ENCODE measurements at regions not wholly inside any gene's neighbourhood (a gene's known extent, or its start where the extent isn't known, plus 50 kb on each side); places are given as distances from the start of the nearest gene placed in this dataset.
"Not testable (repeated sequence)": the region's sequence is repeated elsewhere in the genome, so short reads cannot be mapped to it uniquely, and the experiment has no call there.

DNA sequence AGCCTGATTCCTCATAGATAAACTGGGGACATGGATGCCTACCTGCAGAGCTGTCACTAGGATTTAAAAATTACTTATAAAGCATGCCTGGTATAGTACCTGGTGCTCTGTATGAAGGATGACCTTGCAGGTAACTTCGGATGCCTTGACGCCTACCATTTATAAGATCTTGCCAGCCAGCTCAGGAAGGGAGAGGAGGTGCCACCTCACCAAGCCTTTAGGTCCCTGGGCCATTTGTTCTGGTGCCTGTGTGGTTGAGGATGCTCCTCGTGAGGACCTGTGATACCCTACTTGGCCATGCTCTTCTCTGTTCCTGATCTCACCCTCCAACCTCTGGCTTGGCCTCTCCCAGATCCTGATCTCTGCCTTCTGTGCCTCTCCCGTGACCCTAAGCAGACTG is 85.2 kb downstream of the FDX1 start:
- no peak for DNase-seq
- intact Hi-C loops (cut with DNase I), result no loop called here
- ATAC-seq, result no peak

DNA sequence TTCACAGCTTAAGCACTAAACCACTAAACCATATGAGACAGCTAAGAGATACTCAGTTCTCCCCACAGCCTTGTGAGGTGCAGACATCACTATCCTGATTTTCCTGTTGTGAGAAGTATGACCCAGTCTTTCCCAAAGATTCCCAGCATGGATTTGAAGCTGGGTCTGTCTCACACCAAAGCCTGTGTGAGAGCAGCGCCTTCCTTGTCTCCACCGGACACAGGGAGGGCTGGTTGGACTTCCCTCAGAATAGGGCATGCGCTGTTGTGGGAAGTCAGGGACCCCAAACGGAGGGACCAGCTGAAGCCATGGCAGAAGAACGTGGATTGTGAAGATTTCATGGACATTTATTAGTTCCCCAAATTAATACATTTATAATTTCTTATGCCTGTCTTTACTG is 87.6 kb downstream of the FDX1 start:
- ATAC-seq; DNase-seq; intact Hi-C loops (cut with DNase I): not testable (repeated sequence)

DNA sequence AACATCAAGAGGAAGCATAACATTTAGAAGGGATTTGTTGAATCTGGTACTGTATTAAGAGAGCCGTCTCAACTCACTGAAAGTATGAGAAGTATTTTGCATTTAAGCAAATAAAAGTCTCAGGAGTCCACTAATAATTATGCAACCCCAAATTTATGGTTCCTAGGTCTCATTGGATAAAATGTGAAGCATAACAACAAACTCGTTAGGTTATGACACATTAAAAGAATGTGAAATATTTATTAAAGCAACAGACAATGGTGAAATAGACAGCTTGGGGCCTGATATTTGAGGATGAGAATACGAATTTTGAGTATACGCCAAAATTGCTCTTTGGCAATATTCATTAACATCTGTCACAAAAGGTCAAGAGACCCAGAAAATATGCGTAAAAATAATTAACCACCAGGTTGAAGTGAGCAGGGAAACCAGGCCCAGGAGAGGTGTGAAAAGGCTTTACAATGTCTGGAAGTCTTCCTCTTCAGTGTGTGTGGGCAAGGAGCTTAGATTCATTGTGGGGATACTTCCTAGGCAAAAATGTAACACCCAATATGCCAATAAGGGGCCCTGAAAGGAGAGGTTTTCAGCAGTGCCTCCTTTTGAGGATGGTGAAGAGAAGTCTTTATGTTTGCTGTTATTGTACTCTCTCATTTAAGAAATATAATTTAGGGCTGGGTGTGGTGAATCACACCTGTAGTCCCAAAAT is 89.2 kb downstream of the FDX1 start:
- DNase-seq (no peak), ATAC-seq (no peak)
- intact Hi-C loops (cut with DNase I), result no loop called here

DNA sequence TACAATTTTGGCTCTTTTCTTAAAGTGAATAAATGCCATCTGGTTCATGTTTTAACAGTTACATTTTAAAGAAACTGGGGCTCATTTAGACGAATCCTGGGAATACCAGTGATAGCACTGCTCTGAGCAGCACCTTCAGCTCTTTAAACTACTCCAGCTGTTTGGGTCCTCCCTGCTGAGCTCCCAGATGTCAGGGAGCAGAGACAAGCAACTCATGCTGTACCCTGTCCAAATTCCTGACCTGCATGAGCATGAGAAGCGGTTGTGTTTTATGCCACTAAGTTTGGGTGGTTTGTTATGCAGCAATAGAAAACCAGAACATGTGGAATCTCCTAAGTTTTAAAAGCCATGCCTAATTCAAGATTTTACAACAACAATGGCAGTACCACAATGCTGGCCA is 90.0 kb downstream of the FDX1 start:
- ATAC-seq (no peak), DNase-seq (no peak)
- intact Hi-C loops (cut with DNase I), result no loop called here

DNA sequence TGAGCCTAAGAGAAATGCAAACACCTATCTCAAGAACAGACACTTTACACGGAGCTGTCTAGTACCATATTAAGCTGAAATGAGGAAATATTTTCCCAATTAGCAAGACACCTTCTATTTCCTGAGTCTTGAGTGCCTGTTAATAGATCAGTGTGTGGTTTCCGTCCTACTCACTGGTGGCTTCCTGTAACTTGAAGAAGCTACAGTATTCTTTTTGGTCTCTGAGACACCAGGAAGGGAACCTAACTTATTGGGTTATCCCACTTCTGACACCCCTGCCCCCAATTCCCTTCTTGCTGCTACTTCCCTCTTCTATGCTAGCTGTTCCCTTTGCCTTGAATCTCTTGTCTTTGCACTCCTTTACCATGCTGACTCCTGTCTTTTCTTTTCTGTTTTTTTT is 92.7 kb downstream of the FDX1 start:
- DNase-seq, result no peak
- intact Hi-C loops (cut with DNase I), result no loop called here
- no peak for ATAC-seq

DNA sequence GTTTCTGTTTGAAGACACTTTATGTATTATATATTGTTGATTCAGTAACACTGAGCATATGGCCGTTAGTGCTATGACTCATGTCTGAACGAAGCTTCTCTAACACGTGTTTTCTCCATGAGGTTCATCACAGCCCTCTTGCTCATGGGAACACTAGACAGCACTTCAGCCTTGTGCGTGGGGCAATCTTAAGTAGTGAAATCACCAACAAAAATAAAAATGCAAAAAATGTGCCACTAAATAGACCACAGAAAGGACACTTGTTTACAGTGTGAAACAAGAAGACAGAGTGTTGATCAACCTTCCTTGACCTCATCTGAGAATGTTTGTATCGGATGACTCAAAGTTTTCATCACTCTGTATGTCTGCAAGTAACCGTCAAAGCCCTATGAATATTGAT is 94.5 kb downstream of the FDX1 start:
- ATAC-seq, result no peak
- DNase-seq, result no peak
- intact Hi-C loops (cut with DNase I), result no loop called here

DNA sequence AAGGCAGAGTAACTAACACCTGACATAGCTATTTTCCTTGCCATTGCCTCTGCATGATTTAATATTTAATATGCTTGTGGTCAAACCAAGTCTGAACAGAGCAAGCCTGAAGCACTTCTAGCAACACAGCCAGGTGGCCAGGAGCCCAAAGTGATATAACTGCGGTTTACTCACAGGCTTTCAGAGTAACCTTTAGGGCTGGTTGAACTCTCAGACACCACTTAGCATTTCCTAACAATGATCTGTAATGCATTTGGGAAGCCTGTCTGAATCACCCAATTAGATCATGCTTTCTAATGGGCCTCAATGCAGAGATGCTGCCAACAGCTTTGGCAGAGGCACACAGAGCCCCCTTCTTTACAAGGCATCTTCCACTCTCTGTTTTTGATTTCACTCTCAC is 96.1 kb downstream of the FDX1 start:
- intact Hi-C loops (cut with DNase I), result no loop called here
- ATAC-seq (peak in 1 of 2 donors; percentile 85), DNase-seq (peak; percentile 30)

DNA sequence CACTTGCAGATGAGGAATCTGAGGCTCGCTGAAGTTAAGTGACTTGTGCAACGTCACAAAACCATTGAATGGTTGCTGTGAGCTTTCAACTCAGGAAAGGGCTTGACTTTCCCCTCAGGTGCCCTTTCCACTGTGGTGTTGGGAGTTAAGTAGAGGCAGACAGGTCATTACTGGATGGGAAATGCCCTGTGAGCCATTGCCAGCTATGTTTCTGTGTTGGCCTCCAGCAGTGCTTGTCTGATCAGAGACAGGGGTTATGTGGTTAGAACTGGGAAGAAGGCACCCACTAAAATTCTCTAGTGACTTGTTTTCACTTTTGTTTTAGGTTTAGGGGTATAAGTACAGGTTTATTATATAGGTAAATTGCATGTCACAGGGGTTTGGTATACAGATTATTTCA is 96.6 kb downstream of the FDX1 start:
- no peak for ATAC-seq
- intact Hi-C loops (cut with DNase I), result no loop called here
- DNase-seq, result no peak

Data from left cardiac atrium (tissue), 4 donors.